ENCODE measurements at regions not wholly inside any gene's neighbourhood (a gene's known extent, or its start where the extent isn't known, plus 50 kb on each side); places are given as distances from the start of the nearest gene placed in this dataset.

GRCh38 chr13:40352802-40353562 is 313.5 kb downstream of the FOXO1 start:
- peaks cover 25% of the 10 kb centered on the region for H3K4me1 ChIP-seq (ENCODE audit: insufficient read depth)
- no peaks in the 10 kb centered on the region for H3K79me2 ChIP-seq (replicated peaks; ENCODE audit: insufficient read depth)
- no peaks in the 10 kb centered on the region for H4K20me1 ChIP-seq (replicated peaks; ENCODE audit: insufficient read depth)
- no peak overlapping the region for H3K4me3 Mint-ChIP-seq
- no peaks in the 10 kb centered on the region for H3F3A ChIP-seq (replicated peaks; ENCODE audit: low read depth)
- no peaks in the 10 kb centered on the region for H3K36me3 ChIP-seq (ENCODE audit: insufficient read depth)
- no peaks in the 10 kb centered on the region for H3K36me3 Mint-ChIP-seq (ENCODE audit: low read depth)
- TF ChIP-seq CTCF (conservative IDR thresholded peaks at IDR 0.05; ENCODE audit: low read depth in 2 of 2) (no peak), ZNF114 (CRISPR knock-in tag; IDR thresholded peaks at IDR 0.05) (no peak), EZH2 (IDR thresholded peaks at IDR 0.05; ENCODE audit: low read depth, unreplicated experiment) (no peak), ZNF331 (CRISPR knock-in tag; IDR thresholded peaks at IDR 0.05; ENCODE audit: low read depth) (no peak), ETS1 (IDR thresholded peaks at IDR 0.05) (no peak)
- H3K9me3 Mint-ChIP-seq = no peaks in the 10 kb centered on the region; the same call in 2 of the 3 replicates
- ATAC-seq = no peak
- H3K4me1 Mint-ChIP-seq = peaks cover 61% of the 10 kb centered on the region
- H3K27ac ChIP-seq (ENCODE audit: low read depth) = no peak overlapping the region
- peaks cover 16% of the 10 kb centered on the region for H3K27me3 Mint-ChIP-seq (ENCODE audit: insufficient read depth, low read depth, poor library complexity)
- H2AFZ ChIP-seq = peak overlapping the region; percentile 10; the same call in 1 of the 2 replicates
- H3K27me3 ChIP-seq (ENCODE audit: insufficient read depth) = peaks cover 4% of the 10 kb centered on the region; the same call in 1 of the 2 replicates
- H3K27ac Mint-ChIP-seq = no peak overlapping the region
- H3K4me3 ChIP-seq = no peak overlapping the region
- DNase-seq (ENCODE audit: low spot score) = no peak
- H3K4me2 ChIP-seq = no peak overlapping the region
- peaks cover 6% of the 10 kb centered on the region; the same call in 1 of the 2 replicates for H3K9me2 ChIP-seq (ENCODE audit: insufficient read depth)

GRCh38 chr13:40355126-40355724 is 311.2 kb downstream of the FOXO1 start:
- Mint-ChIP-seq H3K9me3 (no peaks in the 10 kb centered on the region; the same call in 2 of the 3 replicates), H3K36me3 (ENCODE audit: low read depth) (no peaks in the 10 kb centered on the region), H3K27ac (no peak overlapping the region), H3K27me3 (ENCODE audit: insufficient read depth, low read depth, poor library complexity) (peaks cover 13% of the 10 kb centered on the region), H3K4me1 (peaks cover 52% of the 10 kb centered on the region), H3K4me3 (no peak overlapping the region)
- ATAC-seq = no peak
- Histone ChIP-seq H3K4me1 (ENCODE audit: insufficient read depth) (peaks cover 17% of the 10 kb centered on the region; the same call in 1 of the 2 replicates), H3K27ac (ENCODE audit: low read depth) (no peak overlapping the region), H3K27me3 (ENCODE audit: insufficient read depth) (peaks cover 4% of the 10 kb centered on the region; the same call in 1 of the 2 replicates), H3K79me2 (replicated peaks; ENCODE audit: insufficient read depth) (no peaks in the 10 kb centered on the region), H3K4me3 (no peak overlapping the region), H3K36me3 (ENCODE audit: insufficient read depth) (no peaks in the 10 kb centered on the region), H4K20me1 (replicated peaks; ENCODE audit: insufficient read depth) (no peaks in the 10 kb centered on the region), H3F3A (replicated peaks; ENCODE audit: low read depth) (no peaks in the 10 kb centered on the region), H3K9me2 (ENCODE audit: insufficient read depth) (no peaks in the 10 kb centered on the region), H3K4me2 (no peak overlapping the region), H2AFZ (no peak overlapping the region)
- DNase-seq (ENCODE audit: low spot score) = no peak
- no peak for TF ChIP-seq STAT1 (IDR thresholded peaks at IDR 0.05; ENCODE audit: unreplicated experiment)

Measured in GM23338 (cell line).